ENCODE measurements at regions not wholly inside any gene's neighbourhood (a gene's known extent, or its start where the extent isn't known, plus 50 kb on each side); places are given as distances from the start of the nearest gene placed in this dataset.

GRCh38 chr5:33261305-33261704, 179.5 kb upstream of the TARS1 start:
- TF ChIP-seq EZH2 (IDR thresholded peaks at IDR 0.05; ENCODE audit: insufficient read depth, low read length), result no peak
- TF ChIP-seq, protein P1, sequence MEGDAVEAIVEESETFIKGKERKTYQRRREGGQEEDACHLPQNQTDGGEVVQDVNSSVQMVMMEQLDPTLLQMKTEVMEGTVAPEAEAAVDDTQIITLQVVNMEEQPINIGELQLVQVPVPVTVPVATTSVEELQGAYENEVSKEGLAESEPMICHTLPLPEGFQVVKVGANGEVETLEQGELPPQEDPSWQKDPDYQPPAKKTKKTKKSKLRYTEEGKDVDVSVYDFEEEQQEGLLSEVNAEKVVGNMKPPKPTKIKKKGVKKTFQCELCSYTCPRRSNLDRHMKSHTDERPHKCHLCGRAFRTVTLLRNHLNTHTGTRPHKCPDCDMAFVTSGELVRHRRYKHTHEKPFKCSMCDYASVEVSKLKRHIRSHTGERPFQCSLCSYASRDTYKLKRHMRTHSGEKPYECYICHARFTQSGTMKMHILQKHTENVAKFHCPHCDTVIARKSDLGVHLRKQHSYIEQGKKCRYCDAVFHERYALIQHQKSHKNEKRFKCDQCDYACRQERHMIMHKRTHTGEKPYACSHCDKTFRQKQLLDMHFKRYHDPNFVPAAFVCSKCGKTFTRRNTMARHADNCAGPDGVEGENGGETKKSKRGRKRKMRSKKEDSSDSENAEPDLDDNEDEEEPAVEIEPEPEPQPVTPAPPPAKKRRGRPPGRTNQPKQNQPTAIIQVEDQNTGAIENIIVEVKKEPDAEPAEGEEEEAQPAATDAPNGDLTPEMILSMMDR (IDR thresholded peaks at IDR 0.05; ENCODE audit: insufficient read depth, low read depth, low read length), result no peak
